ENCODE measurements at regions not wholly inside any gene's neighbourhood (a gene's known extent, or its start where the extent isn't known, plus 50 kb on each side); places are given as distances from the start of the nearest gene placed in this dataset.
"Not testable (repeated sequence)": the region's sequence is repeated elsewhere in the genome, so short reads cannot be mapped to it uniquely, and the experiment has no call there.

- Histone ChIP-seq H3K9me3 (ENCODE audit: control insufficient read depth in 1 of 2, low read length in 2 of 2) (peaks cover 12 to 45% of the 10 kb centered on the region in 2 donors), H3K4me1 (ENCODE audit: control insufficient read depth in 1 of 2, insufficient read depth in 2 of 2, low read length in 2 of 2) (no peaks in the 10 kb centered on the region)
Observed at GRCh38 chr7:156509216-156509615, 131.4 kb upstream of the RNF32 start.

GRCh38 chr7:156505876-156506275 lies 134.7 kb upstream of the RNF32 start:
- Histone ChIP-seq H3K27me3 (ENCODE audit: low read depth, low read length) (no peaks in the 10 kb centered on the region), H3K4me3 (ENCODE audit: low read depth in 1 of 2, low read length in 2 of 2) (no peak overlapping the region), H3K36me3 (ENCODE audit: control insufficient read depth in 1 of 2, insufficient read depth in 2 of 2, low read length in 2 of 2) (no peaks in the 10 kb centered on the region), H3K4me1 (ENCODE audit: control insufficient read depth in 1 of 2, insufficient read depth in 2 of 2, low read length in 2 of 2) (no peaks in the 10 kb centered on the region), H3K27ac (ENCODE audit: low read length) (no peak overlapping the region), H3K9me3 (ENCODE audit: control insufficient read depth in 1 of 2, low read length in 2 of 2) (peaks cover 7 to 27% of the 10 kb centered on the region in 2 donors)

More at GRCh38 chr7:156509216-156509615, 131.4 kb upstream of the RNF32 start:
- Histone ChIP-seq H3K36me3 (ENCODE audit: control insufficient read depth in 1 of 2, insufficient read depth in 2 of 2, low read length in 2 of 2) (no peaks in the 10 kb centered on the region), H3K27ac (ENCODE audit: low read length) (no peak overlapping the region), H3K27me3 (ENCODE audit: low read depth, low read length) (no peaks in the 10 kb centered on the region), H3K4me3 (ENCODE audit: low read depth in 1 of 2, low read length in 2 of 2) (no peak overlapping the region)

- Histone ChIP-seq H3K36me3 (ENCODE audit: control insufficient read depth in 1 of 2, insufficient read depth in 2 of 2, low read length in 2 of 2) (no peaks in the 10 kb centered on the region), H3K9me3 (ENCODE audit: control insufficient read depth in 1 of 2, low read length in 2 of 2) (peaks cover 2 to 24% of the 10 kb centered on the region in 2 donors), H3K4me1 (ENCODE audit: control insufficient read depth in 1 of 2, insufficient read depth in 2 of 2, low read length in 2 of 2) (no peaks in the 10 kb centered on the region), H3K4me3 (ENCODE audit: low read depth in 1 of 2, low read length in 2 of 2) (no peak overlapping the region), H3K27ac (ENCODE audit: low read length) (no peak overlapping the region), H3K27me3 (ENCODE audit: low read depth, low read length) (no peaks in the 10 kb centered on the region)
Observed at GRCh38 chr7:156504687-156505545, 135.7 kb upstream of the RNF32 start.

GRCh38 chr7:156504006-156504405 lies 136.6 kb upstream of the RNF32 start:
- H3K9me3 ChIP-seq (ENCODE audit: control insufficient read depth in 1 of 2, low read length in 2 of 2) = peaks cover 0 to 15% of the 10 kb centered on the region in 2 donors
- no peaks in the 10 kb centered on the region for H3K4me1 ChIP-seq (ENCODE audit: control insufficient read depth in 1 of 2, insufficient read depth in 2 of 2, low read length in 2 of 2)
- no peak overlapping the region for H3K4me3 ChIP-seq (ENCODE audit: low read depth in 1 of 2, low read length in 2 of 2)
- H3K27me3 ChIP-seq (ENCODE audit: low read depth, low read length) = no peaks in the 10 kb centered on the region
- H3K27ac ChIP-seq (ENCODE audit: low read length) = no peak overlapping the region
- H3K36me3 ChIP-seq (ENCODE audit: control insufficient read depth in 1 of 2, insufficient read depth in 2 of 2, low read length in 2 of 2) = no peaks in the 10 kb centered on the region

GRCh38 chr7:156503196-156503595 lies 137.4 kb upstream of the RNF32 start:
- H3K36me3 ChIP-seq (ENCODE audit: control insufficient read depth in 1 of 2, insufficient read depth in 2 of 2, low read length in 2 of 2) = no peaks in the 10 kb centered on the region
- H3K27ac ChIP-seq (ENCODE audit: low read length) = no peak overlapping the region
- H3K4me1 ChIP-seq (ENCODE audit: control insufficient read depth in 1 of 2, insufficient read depth in 2 of 2, low read length in 2 of 2) = no peaks in the 10 kb centered on the region
- H3K9me3 ChIP-seq (ENCODE audit: control insufficient read depth in 1 of 2, low read length in 2 of 2) = peaks cover 0 to 14% of the 10 kb centered on the region in 2 donors
- no peak overlapping the region for H3K4me3 ChIP-seq (ENCODE audit: low read depth in 1 of 2, low read length in 2 of 2)
- H3K27me3 ChIP-seq (ENCODE audit: low read depth, low read length) = no peaks in the 10 kb centered on the region

- not testable (repeated sequence) for H3K27ac ChIP-seq (ENCODE audit: low read length); H3K4me1 ChIP-seq (ENCODE audit: control insufficient read depth in 1 of 2, insufficient read depth in 2 of 2, low read length in 2 of 2); H3K36me3 ChIP-seq (ENCODE audit: control insufficient read depth in 1 of 2, insufficient read depth in 2 of 2, low read length in 2 of 2); H3K27me3 ChIP-seq (ENCODE audit: low read depth, low read length); H3K4me3 ChIP-seq (ENCODE audit: low read depth in 1 of 2, low read length in 2 of 2)
- H3K9me3 ChIP-seq (ENCODE audit: control insufficient read depth in 1 of 2, low read length in 2 of 2) = peaks cover 0 to 14% of the 10 kb centered on the region in 2 donors
Observed at GRCh38 chr7:156501815-156502214, 138.8 kb upstream of the RNF32 start.

- Histone ChIP-seq H3K9me3 (ENCODE audit: control insufficient read depth in 1 of 2, low read length in 2 of 2) (peaks cover 0 to 7% of the 10 kb centered on the region in 2 donors), H3K36me3 (ENCODE audit: control insufficient read depth in 1 of 2, insufficient read depth in 2 of 2, low read length in 2 of 2) (no peaks in the 10 kb centered on the region), H3K4me3 (ENCODE audit: low read depth in 1 of 2, low read length in 2 of 2) (no peak overlapping the region), H3K27me3 (ENCODE audit: low read depth, low read length) (no peaks in the 10 kb centered on the region), H3K4me1 (ENCODE audit: control insufficient read depth in 1 of 2, insufficient read depth in 2 of 2, low read length in 2 of 2) (no peaks in the 10 kb centered on the region), H3K27ac (ENCODE audit: low read length) (no peak overlapping the region)
Observed at GRCh38 chr7:156499247-156499881, 141.2 kb upstream of the RNF32 start.

- Histone ChIP-seq H3K36me3 (ENCODE audit: control insufficient read depth in 1 of 2, insufficient read depth in 2 of 2, low read length in 2 of 2) (no peaks in the 10 kb centered on the region), H3K9me3 (ENCODE audit: control insufficient read depth in 1 of 2, low read length in 2 of 2) (peaks cover 0 to 7% of the 10 kb centered on the region in 2 donors), H3K27me3 (ENCODE audit: low read depth, low read length) (no peaks in the 10 kb centered on the region), H3K4me3 (ENCODE audit: low read depth in 1 of 2, low read length in 2 of 2) (no peak overlapping the region), H3K4me1 (ENCODE audit: control insufficient read depth in 1 of 2, insufficient read depth in 2 of 2, low read length in 2 of 2) (no peaks in the 10 kb centered on the region), H3K27ac (ENCODE audit: low read length) (no peak overlapping the region)
Observed at GRCh38 chr7:156497776-156498509, 142.6 kb upstream of the RNF32 start.

GRCh38 chr7:156496865-156497264 lies 143.7 kb upstream of the RNF32 start:
- Histone ChIP-seq H3K9me3 (ENCODE audit: control insufficient read depth in 1 of 2, low read length in 2 of 2) (peaks cover 0 to 7% of the 10 kb centered on the region in 2 donors), H3K4me3 (ENCODE audit: low read depth in 1 of 2, low read length in 2 of 2) (no peak overlapping the region), H3K36me3 (ENCODE audit: control insufficient read depth in 1 of 2, insufficient read depth in 2 of 2, low read length in 2 of 2) (no peaks in the 10 kb centered on the region), H3K27me3 (ENCODE audit: low read depth, low read length) (no peaks in the 10 kb centered on the region), H3K4me1 (ENCODE audit: control insufficient read depth in 1 of 2, insufficient read depth in 2 of 2, low read length in 2 of 2) (no peaks in the 10 kb centered on the region), H3K27ac (ENCODE audit: low read length) (no peak overlapping the region)

- H3K36me3 ChIP-seq (ENCODE audit: control insufficient read depth in 1 of 2, insufficient read depth in 2 of 2, low read length in 2 of 2) = no peaks in the 10 kb centered on the region
- H3K9me3 ChIP-seq (ENCODE audit: control insufficient read depth in 1 of 2, low read length in 2 of 2) = peaks cover 0 to 7% of the 10 kb centered on the region in 2 donors
- no peak overlapping the region for H3K27ac ChIP-seq (ENCODE audit: low read length)
- no peaks in the 10 kb centered on the region for H3K27me3 ChIP-seq (ENCODE audit: low read depth, low read length)
- no peak overlapping the region for H3K4me3 ChIP-seq (ENCODE audit: low read depth in 1 of 2, low read length in 2 of 2)
- H3K4me1 ChIP-seq (ENCODE audit: control insufficient read depth in 1 of 2, insufficient read depth in 2 of 2, low read length in 2 of 2) = no peaks in the 10 kb centered on the region
Observed at GRCh38 chr7:156496363-156496769, 144.2 kb upstream of the RNF32 start.

GRCh38 chr7:156494960-156495359 lies 145.6 kb upstream of the RNF32 start:
- no peaks in the 10 kb centered on the region for H3K4me1 ChIP-seq (ENCODE audit: control insufficient read depth in 1 of 2, insufficient read depth in 2 of 2, low read length in 2 of 2)
- no peaks in the 10 kb centered on the region for H3K36me3 ChIP-seq (ENCODE audit: control insufficient read depth in 1 of 2, insufficient read depth in 2 of 2, low read length in 2 of 2)
- no peaks in the 10 kb centered on the region for H3K27me3 ChIP-seq (ENCODE audit: low read depth, low read length)
- no peak overlapping the region for H3K27ac ChIP-seq (ENCODE audit: low read length)
- H3K4me3 ChIP-seq (ENCODE audit: low read depth in 1 of 2, low read length in 2 of 2) = no peak overlapping the region
- H3K9me3 ChIP-seq (ENCODE audit: control insufficient read depth in 1 of 2, low read length in 2 of 2) = no peaks in the 10 kb centered on the region
